BE2C (cell line): ENCODE measurements at regions not wholly inside any gene's neighbourhood (a gene's known extent, or its start where the extent isn't known, plus 50 kb on each side); places are given as distances from the start of the nearest gene placed in this dataset.

Experiments
- DNase-seq: peaks from one replicate; pipeline ENCODE4 v3.0.0-alpha.2; 2020
- H3K27me3 ChIP-seq: fragments of 250-450 bp; sonication (Bioruptor Pico); 2 replicates; pipeline ENCODE4 v1.5.1; 2020; ENCODE audit warnings: mild to moderate bottlenecking
- H3K36me3 ChIP-seq: fragments of 250-450 bp; sonication (Bioruptor Pico); 2 replicates; pipeline ENCODE4 v1.5.1; 2020; ENCODE audit warnings: mild to moderate bottlenecking
- H3K4me1 ChIP-seq: fragments of 250-450 bp; sonication (Bioruptor Pico); 2 replicates; pipeline ENCODE4 v1.5.1; 2020
- H3K4me3 ChIP-seq: 2 replicates; pipeline ENCODE4 v1.5.1; 2011; ENCODE audit warnings: low read depth, low read length
- H3K9me3 ChIP-seq: fragments of 250-450 bp; sonication (Bioruptor Pico); 2 replicates; pipeline ENCODE4 v1.5.1; 2020
- CTCF ChIP-seq: IDR thresholded peaks from 2 replicates; pipeline ENCODE4 v1.5.1; 2012; ENCODE audit warnings: mild to moderate bottlenecking, low read depth, low read length

- no peak for TF ChIP-seq CTCF
- H3K4me3 ChIP-seq, result no peak overlapping the region
- H3K4me1 ChIP-seq, result peaks cover 10% of the 10 kb centered on the region
- no peaks in the 10 kb centered on the region for H3K27me3 ChIP-seq
- no peaks in the 10 kb centered on the region for H3K9me3 ChIP-seq
- H3K36me3 ChIP-seq, result no peaks in the 10 kb centered on the region
- no peak for DNase-seq
Measured at GRCh38 chr21:32119811-32120210, 159.0 kb downstream of the MIS18A start.

- Histone ChIP-seq H3K9me3 (no peaks in the 10 kb centered on the region), H3K36me3 (no peaks in the 10 kb centered on the region), H3K4me1 (peaks cover 10% of the 10 kb centered on the region), H3K27me3 (no peaks in the 10 kb centered on the region), H3K4me3 (no peak overlapping the region)
- no peak for DNase-seq
- no peak for TF ChIP-seq CTCF
Measured at GRCh38 chr21:32119389-32119788, 159.5 kb downstream of the MIS18A start.

GRCh38 chr21:32114419-32115035 is 164.3 kb downstream of the MIS18A start:
- TF ChIP-seq CTCF, result no peak
- no peak for DNase-seq
- H3K4me3 ChIP-seq, result no peak overlapping the region
- no peaks in the 10 kb centered on the region for H3K36me3 ChIP-seq
- H3K9me3 ChIP-seq, result no peaks in the 10 kb centered on the region
- H3K4me1 ChIP-seq, result peaks cover 2% of the 10 kb centered on the region
- no peaks in the 10 kb centered on the region for H3K27me3 ChIP-seq

GRCh38 chr21:32113486-32113885 is 165.4 kb downstream of the MIS18A start:
- no peak for DNase-seq
- TF ChIP-seq CTCF, result no peak
- H3K27me3 ChIP-seq, result no peaks in the 10 kb centered on the region

GRCh38 chr21:32112195-32112594 is 166.7 kb downstream of the MIS18A start:
- no peaks in the 10 kb centered on the region for H3K4me1 ChIP-seq
- no peak overlapping the region for H3K4me3 ChIP-seq
- DNase-seq, result no peak
- H3K36me3 ChIP-seq, result no peaks in the 10 kb centered on the region
- H3K9me3 ChIP-seq, result no peaks in the 10 kb centered on the region
- H3K27me3 ChIP-seq, result no peaks in the 10 kb centered on the region
- TF ChIP-seq CTCF, result no peak

More at GRCh38 chr21:32113486-32113885, 165.4 kb downstream of the MIS18A start:
- H3K4me1 ChIP-seq, result no peaks in the 10 kb centered on the region
- no peaks in the 10 kb centered on the region for H3K36me3 ChIP-seq
- no peaks in the 10 kb centered on the region for H3K9me3 ChIP-seq
- no peak overlapping the region for H3K4me3 ChIP-seq

- no peaks in the 10 kb centered on the region for H3K27me3 ChIP-seq
- TF ChIP-seq CTCF, result no peak
- no peaks in the 10 kb centered on the region for H3K9me3 ChIP-seq
- H3K36me3 ChIP-seq, result no peaks in the 10 kb centered on the region
- no peak for DNase-seq
- H3K4me3 ChIP-seq, result no peak overlapping the region
- H3K4me1 ChIP-seq, result no peaks in the 10 kb centered on the region
Measured at GRCh38 chr21:32108566-32108965, 170.3 kb downstream of the MIS18A start.
